Activated T-cell treated with anti-CD3 and anti-CD28 coated beads, Interleukin-2, amount 50 U/mL, for 24 hours (primary cell): ENCODE measurements at regions not wholly inside any gene's neighbourhood (a gene's known extent, or its start where the extent isn't known, plus 50 kb on each side); places are given as distances from the start of the nearest gene placed in this dataset.
"Not testable (repeated sequence)": the region's sequence is repeated elsewhere in the genome, so short reads cannot be mapped to it uniquely, and the experiment has no call there.

Experiments
- DNase-seq: peaks from one replicate; pipeline ENCODE4 v3.0.0-alpha.2; 2020
- H3K27ac Mint-ChIP-seq: 2 replicates; pipeline ENCODE4 v1.8.0; 2020; ENCODE audit warnings: mild to moderate bottlenecking, mixed read lengths
- H3K27me3 Mint-ChIP-seq: 2 replicates; pipeline ENCODE4 v1.8.0; 2020; ENCODE audit warnings: mixed read lengths
- H3K36me3 Mint-ChIP-seq: 2 replicates; pipeline ENCODE4 v1.8.0; 2020; ENCODE audit warnings: low read depth, mixed read lengths
- H3K4me1 Mint-ChIP-seq: 2 replicates; pipeline ENCODE4 v1.8.0; 2020; ENCODE audit warnings: low read depth, mixed read lengths
- H3K4me3 Mint-ChIP-seq: 2 replicates; pipeline ENCODE4 v1.8.0; 2020; ENCODE audit warnings: mild to moderate bottlenecking, moderate library complexity, mixed read lengths
- H3K9me3 Mint-ChIP-seq: 2 replicates; pipeline ENCODE4 v1.8.0; 2020; ENCODE audit warnings: mixed read lengths

DNA sequence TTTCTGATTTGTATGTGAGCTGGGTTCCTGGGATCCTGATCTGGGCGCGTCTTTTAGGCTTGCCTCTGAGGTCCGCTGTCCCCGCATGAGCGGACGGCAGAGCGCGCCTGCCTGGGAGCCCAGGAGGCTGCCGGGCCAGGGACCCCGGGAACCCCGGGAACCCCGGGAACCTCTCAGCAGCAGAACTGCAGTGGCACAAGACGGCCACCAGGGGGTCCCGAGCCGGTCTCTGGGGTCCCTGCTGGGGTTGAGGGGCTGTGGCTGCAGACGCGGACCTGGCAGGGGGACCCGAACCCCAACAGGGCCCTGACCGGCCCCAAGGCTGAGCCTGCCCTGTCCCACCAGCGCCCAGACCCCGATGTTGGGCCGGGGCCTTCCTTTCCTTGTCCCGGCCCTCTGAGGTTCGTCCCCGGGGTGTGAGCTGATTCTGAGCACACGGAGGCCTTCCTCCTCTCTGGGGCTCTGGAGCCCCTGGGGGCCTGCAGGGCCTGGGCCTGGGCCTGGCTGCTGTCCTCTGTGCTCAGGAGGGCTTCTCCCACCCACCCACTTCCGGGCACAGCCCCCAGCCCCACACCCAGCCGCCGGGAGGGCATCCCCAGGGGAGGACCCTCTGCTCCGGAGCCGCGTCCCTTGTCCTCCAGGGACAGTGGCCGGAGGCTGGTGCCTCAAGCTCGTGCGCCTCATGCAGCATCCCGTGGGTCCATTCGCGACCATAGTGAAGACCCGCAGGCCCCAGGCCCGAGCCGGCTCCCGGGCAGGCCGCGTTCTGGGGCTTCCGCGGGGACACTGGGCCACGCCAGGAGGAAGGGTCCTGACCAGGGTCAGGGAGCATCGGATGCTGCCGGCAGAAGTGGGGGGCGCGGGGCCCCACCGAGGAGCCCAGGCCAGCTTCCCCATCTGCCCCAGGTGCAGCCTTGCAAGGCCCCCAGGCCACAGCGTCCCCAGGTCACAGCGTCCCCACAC, 152.9 kb downstream of the TMEM121 start:
- DNase-seq: peak; percentile 47
- not testable (repeated sequence) for H3K27me3 Mint-ChIP-seq, H3K27ac Mint-ChIP-seq, H3K36me3 Mint-ChIP-seq, H3K4me3 Mint-ChIP-seq, H3K4me1 Mint-ChIP-seq, H3K9me3 Mint-ChIP-seq

DNA sequence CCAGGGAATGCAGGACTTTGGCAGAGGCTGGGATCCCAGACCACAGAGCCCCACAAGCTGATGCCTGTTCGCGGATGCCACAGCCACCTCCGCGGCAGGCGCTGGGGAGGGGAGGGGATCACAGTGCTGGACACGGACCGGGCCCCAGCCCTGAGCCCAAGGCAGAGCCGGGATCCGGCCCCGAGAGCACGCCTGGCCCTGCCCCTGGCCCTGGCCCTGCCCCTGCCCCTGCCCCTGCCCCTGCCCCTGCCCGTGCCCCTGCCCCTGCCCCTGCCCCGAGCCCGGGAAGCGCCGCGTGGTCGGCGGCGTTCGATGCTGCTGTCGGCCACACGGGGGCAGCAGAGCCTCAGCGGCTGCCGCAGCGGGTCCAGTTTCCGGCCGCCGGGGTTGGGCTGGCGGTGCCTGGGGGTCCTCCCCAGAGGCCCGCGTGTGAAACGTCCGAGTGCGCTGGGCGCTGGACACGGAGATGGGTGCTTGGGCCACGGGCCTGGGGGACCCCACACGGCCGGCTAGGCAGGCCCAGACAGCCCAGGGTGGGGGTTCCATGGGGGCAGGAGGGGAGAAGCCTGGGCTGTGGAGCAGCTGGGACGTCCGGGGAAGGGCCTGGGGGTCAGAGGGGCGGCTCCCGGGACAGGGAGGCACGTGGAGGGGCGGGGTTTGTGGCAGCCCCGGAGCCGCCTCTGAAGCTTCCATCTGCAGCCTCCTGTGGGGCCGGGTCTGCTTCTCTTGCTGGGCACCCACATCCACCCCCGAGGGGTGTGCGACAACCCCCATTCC, 153.8 kb downstream of the TMEM121 start:
- not testable (repeated sequence) for H3K27ac Mint-ChIP-seq, H3K4me3 Mint-ChIP-seq, H3K36me3 Mint-ChIP-seq, H3K9me3 Mint-ChIP-seq, H3K4me1 Mint-ChIP-seq, H3K27me3 Mint-ChIP-seq
- DNase-seq: peak; percentile 77

DNA sequence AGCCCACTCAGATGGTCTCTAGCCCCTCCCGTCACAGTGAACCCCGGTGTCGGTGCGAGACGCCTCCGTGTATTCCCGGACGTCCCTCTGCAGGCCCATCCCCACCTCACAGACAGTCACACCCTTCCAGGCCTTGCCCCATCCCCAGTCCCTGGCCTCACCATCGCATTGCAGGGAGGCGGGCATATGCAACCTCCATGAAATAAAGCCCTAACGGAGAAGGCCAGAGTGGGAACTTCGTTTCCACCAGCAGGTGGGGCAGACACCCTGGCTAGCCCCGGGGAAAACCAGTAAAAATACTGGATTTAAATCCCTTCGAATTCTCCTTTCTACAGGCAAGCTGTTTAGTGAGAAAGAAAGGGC, 154.3 kb downstream of the TMEM121 start:
- H3K4me1 Mint-ChIP-seq, H3K27me3 Mint-ChIP-seq, H3K27ac Mint-ChIP-seq, H3K4me3 Mint-ChIP-seq, H3K36me3 Mint-ChIP-seq, H3K9me3 Mint-ChIP-seq: not testable (repeated sequence)
- peak; percentile 52 for DNase-seq

DNA sequence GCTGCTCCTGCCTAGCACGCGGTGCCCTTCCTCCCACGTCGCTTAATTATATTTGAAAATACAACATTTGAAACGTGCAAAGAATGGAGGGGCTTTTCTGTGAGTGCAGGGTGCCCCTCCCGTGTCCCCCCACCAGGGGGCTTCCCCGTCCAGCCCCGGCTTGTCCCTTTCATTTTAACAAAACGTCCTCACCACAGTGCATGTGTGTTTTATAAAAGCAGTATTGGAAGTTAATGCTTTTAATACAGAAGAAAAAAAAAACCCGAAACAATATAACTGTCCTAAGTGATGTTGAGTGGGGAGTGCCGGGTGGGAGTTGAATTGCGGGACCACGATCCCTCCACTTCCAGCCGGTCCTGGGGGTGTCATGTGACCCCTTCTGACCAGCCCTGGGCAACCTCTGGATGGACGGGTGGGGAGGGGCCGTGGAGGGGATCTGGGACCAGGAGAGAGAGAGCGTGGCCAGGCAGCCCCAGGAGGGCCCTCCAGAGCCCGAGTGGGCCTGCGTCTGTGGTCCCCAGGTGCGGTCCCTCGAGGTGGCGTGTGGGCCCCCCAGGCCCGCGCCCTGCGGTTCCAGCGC, 155.3 kb downstream of the TMEM121 start:
- peak; percentile 38 for DNase-seq
- not testable (repeated sequence) for H3K4me3 Mint-ChIP-seq, H3K9me3 Mint-ChIP-seq, H3K36me3 Mint-ChIP-seq, H3K4me1 Mint-ChIP-seq, H3K27me3 Mint-ChIP-seq, H3K27ac Mint-ChIP-seq

DNA sequence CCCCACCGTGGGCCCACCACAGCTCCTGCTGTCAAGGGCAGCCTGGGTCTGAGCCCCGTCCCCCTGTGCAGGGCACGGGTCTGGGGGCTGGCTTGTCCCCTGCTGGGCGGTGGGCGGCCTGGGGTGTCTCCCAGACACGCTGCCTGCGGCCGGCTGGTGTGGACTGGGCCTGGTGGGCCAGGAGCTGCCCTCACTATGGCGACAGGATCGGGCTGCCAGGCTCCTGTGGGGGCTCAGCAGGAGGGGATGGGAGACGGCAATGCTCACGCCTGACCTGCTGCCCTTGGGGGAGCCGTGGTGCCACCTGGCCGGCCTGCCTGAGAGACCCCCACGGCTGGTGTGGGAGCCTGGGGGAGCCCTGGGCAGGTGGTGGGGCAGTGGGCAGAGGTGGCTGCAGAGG, 156.1 kb downstream of the TMEM121 start:
- not testable (repeated sequence) for H3K27ac Mint-ChIP-seq, H3K9me3 Mint-ChIP-seq, H3K4me1 Mint-ChIP-seq, H3K36me3 Mint-ChIP-seq, H3K4me3 Mint-ChIP-seq, H3K27me3 Mint-ChIP-seq
- DNase-seq: peak; percentile 25

DNA sequence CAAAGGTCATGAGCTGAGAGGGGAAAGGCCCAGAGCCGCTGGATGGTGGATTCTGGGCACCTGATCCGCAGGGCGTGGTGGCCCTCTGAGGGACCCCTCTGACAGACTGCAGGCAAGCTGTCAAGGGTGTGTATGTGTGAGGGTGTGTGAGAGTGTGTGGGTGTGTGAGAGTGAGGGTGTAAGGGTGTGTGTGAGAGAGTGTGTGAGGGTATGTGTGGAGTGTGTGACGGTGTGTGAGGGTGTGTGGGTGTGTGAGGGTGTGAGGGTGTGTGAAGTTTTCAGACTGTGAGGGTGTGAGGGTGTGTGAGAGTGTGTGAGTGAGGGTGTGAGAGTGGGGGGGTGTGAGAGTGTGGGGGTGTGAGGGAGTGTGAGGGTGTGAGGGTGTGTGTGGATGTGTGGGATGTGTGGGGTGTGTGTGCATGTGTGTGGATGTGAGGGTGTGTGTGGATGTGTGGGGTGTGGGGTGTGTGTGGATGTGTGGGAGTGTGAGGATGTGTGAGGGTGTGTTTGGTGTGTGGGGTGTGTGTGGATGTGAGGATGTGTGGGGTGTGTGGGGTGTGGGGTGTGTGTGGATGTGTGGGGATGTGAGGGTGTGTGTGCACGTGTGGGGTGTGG, 156.7 kb downstream of the TMEM121 start:
- Mint-ChIP-seq H3K27ac (no peak overlapping the region), H3K27me3 (no peaks in the 10 kb centered on the region), H3K9me3 (no peaks in the 10 kb centered on the region), H3K4me1 (peaks cover 1% of the 10 kb centered on the region), H3K36me3 (no peaks in the 10 kb centered on the region), H3K4me3 (no peak overlapping the region)
- peak; percentile 29 for DNase-seq

DNA sequence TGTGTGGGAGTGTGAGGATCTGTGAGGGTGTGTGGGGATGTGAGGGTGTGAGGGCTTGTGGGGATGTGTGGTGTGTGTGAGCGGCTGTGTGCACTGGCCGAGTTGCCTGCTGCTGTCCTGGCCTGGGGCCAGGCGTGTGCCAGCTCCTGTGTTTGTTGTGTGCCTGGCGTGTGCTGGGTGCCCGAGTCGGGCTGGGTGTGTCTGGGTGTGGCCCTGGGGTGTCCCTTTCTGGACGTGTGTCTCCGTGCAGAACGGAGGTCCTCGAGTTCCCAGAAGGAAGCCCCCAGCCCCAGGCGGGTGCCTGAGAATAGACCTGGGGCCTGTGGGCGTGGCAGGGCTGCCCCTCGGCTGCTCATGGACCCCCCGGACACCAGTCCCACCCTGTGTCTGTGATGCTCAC, 157.7 kb downstream of the TMEM121 start:
- not testable (repeated sequence) for H3K27ac Mint-ChIP-seq, H3K4me3 Mint-ChIP-seq

DNA sequence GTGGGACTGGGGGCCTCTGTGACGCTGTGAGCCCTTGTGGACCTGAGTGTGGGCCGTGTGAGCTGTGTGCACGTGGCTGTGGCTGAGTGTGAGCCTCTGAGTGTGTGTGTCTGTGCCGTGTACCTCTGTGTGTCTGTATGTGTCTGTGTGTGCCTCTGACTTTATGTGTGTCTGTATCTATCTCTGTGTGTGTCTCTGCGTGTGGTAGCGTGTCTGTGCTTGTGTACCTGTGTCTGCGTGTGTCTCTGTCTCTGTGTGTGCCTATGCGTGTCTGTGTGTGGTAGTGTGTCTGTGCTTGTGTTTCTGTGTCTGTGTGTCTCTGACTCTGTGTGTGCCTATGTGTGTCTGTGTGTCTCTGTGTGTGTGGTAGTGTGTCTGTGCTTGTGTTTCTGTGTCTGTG, 158.2 kb downstream of the TMEM121 start:
- H3K27me3 Mint-ChIP-seq, H3K4me3 Mint-ChIP-seq, H3K4me1 Mint-ChIP-seq, H3K9me3 Mint-ChIP-seq, H3K36me3 Mint-ChIP-seq: not testable (repeated sequence)
- DNase-seq: peak; percentile 22
- peak overlapping the region; percentile 1 for H3K27ac Mint-ChIP-seq

More for the DNA sequence above, 157.7 kb downstream of the TMEM121 start:
- not testable (repeated sequence) for H3K4me1 Mint-ChIP-seq, H3K9me3 Mint-ChIP-seq, H3K27me3 Mint-ChIP-seq, H3K36me3 Mint-ChIP-seq
- peak; percentile 24 for DNase-seq

DNA sequence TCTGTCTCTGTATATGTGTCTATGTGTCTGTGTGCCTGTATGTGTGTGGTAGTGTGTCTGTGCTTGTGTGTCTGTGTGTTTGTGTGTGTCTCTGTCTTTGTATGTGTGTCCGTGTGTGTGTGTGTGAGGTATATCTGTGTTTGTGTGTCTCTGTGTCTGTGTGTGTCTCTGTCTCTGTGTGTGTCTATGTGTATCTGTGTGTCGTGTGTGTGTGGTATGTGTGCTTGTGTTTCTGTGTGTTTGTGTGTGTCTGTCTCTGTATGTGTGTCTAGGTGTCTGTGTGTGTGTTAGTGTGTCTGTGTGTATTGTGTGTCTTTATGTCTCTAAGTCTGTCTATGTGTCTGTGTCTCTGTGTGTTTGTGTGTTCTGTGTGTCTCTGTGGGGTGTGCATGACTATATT, 158.6 kb downstream of the TMEM121 start:
- no peak for DNase-seq
- H3K4me1 Mint-ChIP-seq: peaks cover 1% of the 10 kb centered on the region
- no peaks in the 10 kb centered on the region for H3K9me3 Mint-ChIP-seq
- no peak overlapping the region for H3K4me3 Mint-ChIP-seq
- H3K27me3 Mint-ChIP-seq: no peaks in the 10 kb centered on the region
- peak overlapping the region; percentile 1 for H3K27ac Mint-ChIP-seq
- H3K36me3 Mint-ChIP-seq: no peaks in the 10 kb centered on the region

DNA sequence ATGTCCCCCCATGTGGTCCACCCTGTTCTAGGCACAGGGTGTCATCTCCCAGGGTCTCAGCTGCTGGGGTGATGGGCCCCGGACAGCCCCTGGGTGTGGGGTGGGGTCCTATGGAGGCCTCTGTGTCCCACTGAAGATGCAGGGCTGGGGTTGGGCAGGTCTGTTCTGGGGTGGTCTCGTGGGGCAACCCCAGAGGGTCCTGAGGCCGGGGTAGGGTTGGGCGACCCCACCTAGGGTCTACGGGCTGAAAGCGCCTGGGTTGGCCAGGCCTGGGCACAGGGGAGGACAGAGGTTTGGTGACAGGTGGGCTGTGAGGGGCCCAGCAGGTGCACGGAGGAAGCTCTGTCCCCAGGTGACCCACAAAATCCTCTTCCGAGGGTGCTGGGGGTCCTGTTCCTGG, 159.2 kb downstream of the TMEM121 start:
- H3K4me1 Mint-ChIP-seq, H3K27me3 Mint-ChIP-seq, H3K9me3 Mint-ChIP-seq, H3K27ac Mint-ChIP-seq, H3K4me3 Mint-ChIP-seq, DNase-seq, H3K36me3 Mint-ChIP-seq: not testable (repeated sequence)

DNA sequence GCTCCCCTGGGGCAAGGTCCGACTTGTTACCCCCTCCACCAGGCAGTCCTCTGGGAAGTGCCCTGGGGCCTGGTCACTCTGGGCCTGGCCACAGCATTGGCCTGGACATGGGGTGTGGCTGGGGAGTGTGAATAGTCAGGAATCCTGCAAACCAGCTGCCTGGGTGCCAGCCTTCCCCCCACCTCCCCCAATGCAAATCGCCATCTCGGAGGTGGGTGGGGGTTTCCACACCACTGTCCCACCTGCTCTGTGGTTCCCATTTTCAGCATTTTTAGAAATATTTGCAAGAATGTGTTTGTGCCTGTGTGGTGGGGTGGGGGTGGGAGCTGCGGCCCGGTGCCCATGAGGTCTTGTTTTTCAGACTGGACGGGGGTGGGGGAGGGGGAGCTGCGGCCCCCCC, 159.7 kb downstream of the TMEM121 start:
- not testable (repeated sequence) for H3K27me3 Mint-ChIP-seq, H3K27ac Mint-ChIP-seq, DNase-seq, H3K9me3 Mint-ChIP-seq, H3K36me3 Mint-ChIP-seq, H3K4me3 Mint-ChIP-seq, H3K4me1 Mint-ChIP-seq

DNA sequence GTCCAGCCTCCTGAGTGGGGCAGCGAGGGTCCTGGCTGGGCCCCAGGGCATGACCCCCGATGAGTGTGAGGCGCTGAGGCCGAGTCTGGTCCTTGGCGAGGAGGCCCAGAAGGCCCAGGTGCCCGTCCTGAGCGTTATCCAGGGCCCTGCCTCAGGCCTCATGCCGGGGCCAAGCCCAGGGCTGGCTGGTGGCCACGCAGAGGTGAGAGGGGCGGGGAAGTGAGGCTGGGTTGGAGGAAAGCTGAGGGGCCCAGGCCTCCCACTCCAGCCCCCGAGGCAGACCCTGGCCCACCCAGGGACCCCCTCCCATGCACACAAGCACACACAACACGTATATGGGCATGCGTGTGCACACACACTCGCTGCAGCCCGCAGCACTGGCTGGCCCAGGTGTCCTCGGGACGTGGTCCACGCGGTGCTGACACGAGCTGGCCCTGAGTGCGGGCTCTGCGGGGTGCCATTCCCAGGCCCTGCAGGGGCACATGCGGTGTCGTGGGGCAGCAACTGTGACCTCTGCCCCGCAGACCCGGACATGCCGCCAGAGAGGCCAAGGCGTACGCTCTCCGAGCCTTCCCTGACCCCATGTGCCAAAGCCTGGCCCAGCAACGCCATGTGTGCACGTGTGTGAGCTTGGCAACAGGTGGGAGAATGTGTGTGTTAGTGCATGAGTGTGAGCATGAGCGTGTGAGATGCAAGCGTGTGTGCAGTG, 160.2 kb downstream of the TMEM121 start:
- H3K27ac Mint-ChIP-seq, H3K4me3 Mint-ChIP-seq, H3K27me3 Mint-ChIP-seq, H3K9me3 Mint-ChIP-seq, H3K4me1 Mint-ChIP-seq, H3K36me3 Mint-ChIP-seq: not testable (repeated sequence)
- peak; percentile 5 for DNase-seq

DNA sequence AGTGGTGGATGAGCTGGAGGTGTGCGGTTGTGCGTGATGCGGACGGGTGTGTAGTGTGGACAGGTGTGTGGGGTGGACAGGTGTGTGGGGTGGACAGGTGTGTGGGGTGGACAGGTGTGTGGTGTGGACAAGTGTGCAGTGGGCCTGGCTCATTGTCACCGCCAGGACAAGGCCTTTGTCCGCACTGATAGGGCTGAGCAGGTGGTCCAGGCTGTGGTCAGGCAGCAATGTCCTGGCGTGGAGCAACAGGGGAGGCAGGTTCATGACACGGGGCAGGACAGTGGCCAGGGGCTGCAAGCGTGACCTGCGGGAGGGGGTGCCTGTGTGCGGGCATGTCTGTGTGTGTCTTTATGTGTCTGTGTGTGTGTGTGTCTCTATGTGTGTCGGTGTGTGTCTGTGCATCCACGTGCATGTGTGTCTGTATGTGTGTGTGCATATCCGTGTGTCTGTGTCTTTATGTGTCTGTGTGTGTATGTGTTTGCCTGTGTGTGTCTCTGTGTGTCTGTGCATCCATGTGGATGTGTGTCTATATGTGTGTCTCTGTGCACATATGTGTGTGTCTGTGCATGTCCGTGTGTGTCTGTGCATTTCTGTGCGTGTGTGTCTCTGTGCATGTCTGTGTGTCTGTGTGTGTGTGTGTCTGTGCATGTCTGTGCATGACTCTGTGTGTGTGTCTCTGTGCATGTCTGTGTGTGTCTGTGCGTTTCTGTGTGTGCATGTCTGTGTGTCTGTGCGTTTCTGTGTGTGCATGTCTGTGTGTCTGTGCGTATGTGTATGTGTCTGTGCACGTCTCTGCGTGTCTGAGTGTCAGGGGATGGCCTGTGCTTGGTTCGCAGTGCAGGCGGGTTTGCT, 161.0 kb downstream of the TMEM121 start:
- H3K36me3 Mint-ChIP-seq, H3K4me1 Mint-ChIP-seq, H3K27ac Mint-ChIP-seq, H3K9me3 Mint-ChIP-seq, H3K4me3 Mint-ChIP-seq, H3K27me3 Mint-ChIP-seq: not testable (repeated sequence)
- DNase-seq: peak; percentile 11

DNA sequence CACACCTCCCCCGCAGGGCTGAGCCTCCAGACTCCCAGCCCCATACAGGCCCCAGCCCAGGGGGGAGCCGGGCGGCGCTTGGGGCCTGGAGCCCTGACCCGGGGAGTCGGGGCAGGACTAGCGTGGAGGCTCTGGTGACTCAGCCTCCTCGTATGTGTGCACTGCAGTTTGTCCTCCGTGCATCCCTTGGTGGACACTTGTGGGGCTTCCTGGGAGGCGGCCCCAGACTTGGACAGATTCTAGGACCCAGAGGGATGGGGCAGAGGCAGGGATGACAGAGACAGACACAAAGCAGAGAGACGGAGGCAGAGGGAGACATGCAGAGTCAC, 161.6 kb downstream of the TMEM121 start:
- H3K4me1 Mint-ChIP-seq, H3K36me3 Mint-ChIP-seq, H3K9me3 Mint-ChIP-seq, H3K27ac Mint-ChIP-seq, H3K27me3 Mint-ChIP-seq, H3K4me3 Mint-ChIP-seq: not testable (repeated sequence)
- DNase-seq: peak; percentile 20
